Calu3 (cell line): ENCODE measurements at regions not wholly inside any gene's neighbourhood (a gene's known extent, or its start where the extent isn't known, plus 50 kb on each side); places are given as distances from the start of the nearest gene placed in this dataset.

Experiments
- BruUV-seq: library from RNA; stranded (reverse); fragments of 400-500 nt; replicated peaks from 2 replicates; lab custom pipeline; 2021; lab: Mats Ljungman, UMichigan
- CTCF ChIA-PET: fragments of 300-600 bp; sonication (Branson Sonifier 250); formaldehyde crosslinking; loops from one replicate; lab custom pipeline; 2022; ENCODE audit warnings: antibody characterized with exemption; lab: Charles Lee
- DNase-seq: peaks from one replicate; pipeline ENCODE4 v3.0.0; 2022
- H3K27ac Mint-ChIP-seq: one replicate; pipeline ENCODE4 v1.8.0; 2022; ENCODE audit warnings: mixed read lengths; ENCODE audit not compliant: unreplicated experiment
- H3K27me3 Mint-ChIP-seq: one replicate; pipeline ENCODE4 v1.8.0; 2022; ENCODE audit warnings: mixed read lengths; ENCODE audit not compliant: unreplicated experiment
- H3K36me3 Mint-ChIP-seq: one replicate; pipeline ENCODE4 v1.8.0; 2022; ENCODE audit warnings: mild to moderate bottlenecking, moderate library complexity, mixed read lengths; ENCODE audit not compliant: insufficient read depth, unreplicated experiment
- H3K4me1 Mint-ChIP-seq: one replicate; pipeline ENCODE4 v1.8.0; 2022; ENCODE audit warnings: mild to moderate bottlenecking, low read depth, mixed read lengths; ENCODE audit not compliant: unreplicated experiment
- H3K4me3 Mint-ChIP-seq: one replicate; pipeline ENCODE4 v1.8.0; 2022; ENCODE audit warnings: mild to moderate bottlenecking, low read depth, moderate library complexity, mixed read lengths; ENCODE audit not compliant: unreplicated experiment
- H3K9me3 Mint-ChIP-seq: one replicate; pipeline ENCODE4 v1.8.0; 2022; ENCODE audit warnings: low read depth, mixed read lengths; ENCODE audit not compliant: unreplicated experiment
- CTCF ChIP-seq: fragments of 200-600 bp; IDR thresholded peaks from one replicate; pipeline ENCODE4 v1.8.0; 2022; ENCODE audit warnings: antibody characterized with exemption; ENCODE audit not compliant: unreplicated experiment
- intact Hi-C: fragments of 100-400 bp; cut with micrococcal nuclease; formaldehyde crosslinking; loops from one replicate; pipeline ENCODE4 v1.10.0; 2022; ENCODE audit not compliant: unreplicated experiment

DNA sequence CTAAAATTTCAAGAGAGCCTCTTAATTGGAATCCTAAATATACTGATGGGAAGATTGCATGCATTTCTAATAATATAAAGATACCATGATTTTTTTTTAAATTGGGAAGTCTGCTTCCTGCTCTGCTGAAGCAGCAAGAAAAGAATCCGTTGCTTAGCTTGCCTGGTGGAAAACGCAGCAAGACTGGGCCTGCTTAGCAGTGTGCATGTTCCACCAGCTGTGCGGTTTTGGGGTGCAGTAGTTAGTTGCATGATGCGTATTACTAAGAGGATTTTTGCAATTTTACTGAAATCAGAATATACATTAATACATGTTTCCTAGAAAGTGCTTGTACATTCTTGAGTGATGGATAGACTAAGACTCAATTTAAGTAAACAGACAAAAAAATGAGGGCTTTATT, 319.9 kb downstream of the CMPK2 start:
- no peak overlapping the region for H3K4me3 Mint-ChIP-seq
- peaks cover 19% of the 10 kb centered on the region for H3K4me1 Mint-ChIP-seq
- no peaks in the 10 kb centered on the region for H3K27me3 Mint-ChIP-seq
- no TSS peak for BruUV-seq
- DNase-seq, result no peak
- peak overlapping the region; percentile 47 for H3K27ac Mint-ChIP-seq
- no peaks in the 10 kb centered on the region for H3K36me3 Mint-ChIP-seq
- CTCF ChIA-PET, result no interaction called here
- intact Hi-C loops, result no loop called here
- H3K9me3 Mint-ChIP-seq, result peaks cover 9% of the 10 kb centered on the region
- TF ChIP-seq CTCF, result no peak

DNA sequence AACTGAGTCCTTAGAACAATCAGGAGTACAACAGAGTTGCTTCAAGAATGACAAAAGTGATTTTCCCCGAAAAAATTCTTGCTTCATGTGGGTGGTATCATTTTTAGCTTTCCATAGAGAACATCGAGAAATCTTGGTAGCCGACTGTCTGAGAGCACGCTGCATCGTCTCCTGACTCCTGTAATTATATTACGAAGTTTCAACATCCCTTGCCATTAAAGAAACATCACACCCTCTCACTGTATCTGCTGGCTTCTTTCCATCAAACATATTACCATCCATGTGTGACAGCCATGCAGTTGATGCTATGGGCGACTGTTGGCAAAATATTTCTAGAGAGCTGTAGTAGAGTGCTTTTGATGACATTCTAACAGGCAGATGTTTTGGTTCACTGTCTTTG, 311.2 kb downstream of the CMPK2 start:
- Mint-ChIP-seq H3K4me3 (no peak overlapping the region), H3K27ac (no peak overlapping the region), H3K4me1 (peaks cover 12% of the 10 kb centered on the region), H3K9me3 (peaks cover 9% of the 10 kb centered on the region), H3K36me3 (no peaks in the 10 kb centered on the region), H3K27me3 (no peaks in the 10 kb centered on the region)
- BruUV-seq, result no TSS peak
- DNase-seq, result no peak
- no peak for TF ChIP-seq CTCF
- intact Hi-C loops, result no loop called here
- CTCF ChIA-PET, result no interaction called here

DNA sequence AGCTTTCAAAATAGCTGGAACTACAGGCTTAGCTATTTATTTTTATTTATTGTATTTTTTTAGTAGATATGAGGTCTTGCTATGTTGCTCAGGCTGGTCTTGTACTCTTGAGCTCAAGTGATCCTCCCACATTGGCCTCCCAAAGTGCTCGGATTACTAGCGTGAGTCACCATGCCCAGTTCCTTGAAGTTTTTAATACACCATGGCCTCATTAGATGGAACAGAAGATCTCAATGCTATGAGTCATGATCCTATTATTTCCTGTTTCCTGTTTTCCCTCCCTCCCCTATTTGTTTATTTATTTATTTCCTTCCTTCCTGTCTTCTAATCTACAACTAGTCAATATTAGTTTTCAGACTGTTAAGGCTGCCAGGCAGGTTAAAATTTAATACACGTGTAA, 309.0 kb downstream of the CMPK2 start:
- H3K4me1 Mint-ChIP-seq, result peaks cover 12% of the 10 kb centered on the region
- peak overlapping the region; percentile 13 for H3K4me3 Mint-ChIP-seq
- H3K27me3 Mint-ChIP-seq, result no peaks in the 10 kb centered on the region
- no peak for TF ChIP-seq CTCF
- H3K27ac Mint-ChIP-seq, result peak overlapping the region; percentile 20
- peak; percentile 57 for DNase-seq
- no TSS peak for BruUV-seq
- intact Hi-C loops, result no loop called here
- CTCF ChIA-PET, result no interaction called here
- H3K9me3 Mint-ChIP-seq, result peaks cover 2% of the 10 kb centered on the region
- no peaks in the 10 kb centered on the region for H3K36me3 Mint-ChIP-seq

DNA sequence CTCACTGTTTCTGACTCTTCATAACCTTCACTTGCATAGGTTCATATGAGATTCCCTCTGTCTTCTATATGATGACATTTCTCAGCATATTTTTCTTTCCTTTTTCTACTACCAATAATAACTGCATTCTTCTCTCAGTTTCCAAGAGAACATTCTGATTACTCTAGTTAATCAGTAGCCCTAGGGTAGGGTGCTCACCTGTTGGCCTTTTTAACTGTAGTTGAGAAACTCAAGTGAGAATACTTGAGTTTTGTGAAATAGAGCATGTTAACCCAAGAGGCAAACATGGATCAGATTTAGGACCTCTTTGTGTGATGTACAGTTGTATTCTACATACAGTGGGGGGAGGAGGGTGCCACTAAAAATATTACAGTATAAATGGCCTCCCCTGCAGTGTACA, 308.0 kb downstream of the CMPK2 start:
- no peak for DNase-seq
- no peaks in the 10 kb centered on the region for H3K27me3 Mint-ChIP-seq
- H3K9me3 Mint-ChIP-seq, result no peaks in the 10 kb centered on the region
- peak overlapping the region; percentile 13 for H3K4me3 Mint-ChIP-seq
- TF ChIP-seq CTCF, result no peak
- H3K27ac Mint-ChIP-seq, result peak overlapping the region; percentile 20
- H3K36me3 Mint-ChIP-seq, result no peaks in the 10 kb centered on the region
- H3K4me1 Mint-ChIP-seq, result peaks cover 12% of the 10 kb centered on the region
- intact Hi-C loops, result no loop called here
- no TSS peak for BruUV-seq
- CTCF ChIA-PET, result no interaction called here
